GM10248 (cell line): ENCODE measurements at regions not wholly inside any gene's neighbourhood (a gene's known extent, or its start where the extent isn't known, plus 50 kb on each side); places are given as distances from the start of the nearest gene placed in this dataset.
"Not testable (repeated sequence)": the region's sequence is repeated elsewhere in the genome, so short reads cannot be mapped to it uniquely, and the experiment has no call there.

Experiments used
- CTCF ChIA-PET: fragments of 300-600 bp; sonication (Branson Sonifier 250); formaldehyde crosslinking; extraction: SDS; loops from one replicate; lab custom pipeline; 2021; ENCODE audit warnings: antibody characterized with exemption; lab: Yijun Ruan, JAX
- POLR2A ChIA-PET: fragments of 350-650 bp; sonication (Branson Sonifier 250); formaldehyde crosslinking; extraction: SDS; loops from one replicate; lab custom pipeline; 2020; ENCODE audit warnings: antibody characterized with exemption; lab: Yijun Ruan, JAX
- DNase-seq: peaks from one replicate; pipeline ENCODE4 v3.0.0; 2012; ENCODE audit errors: extremely low spot score
- TF ChIP-seq, protein P1 (sequence below): IDR thresholded peaks from 2 replicates; pipeline ENCODE4 v1.5.1; 2012; ENCODE audit warnings: mild to moderate bottlenecking, low read depth; ENCODE audit errors: extremely low read depth, missing control alignments, control extremely low read depth

DNA sequence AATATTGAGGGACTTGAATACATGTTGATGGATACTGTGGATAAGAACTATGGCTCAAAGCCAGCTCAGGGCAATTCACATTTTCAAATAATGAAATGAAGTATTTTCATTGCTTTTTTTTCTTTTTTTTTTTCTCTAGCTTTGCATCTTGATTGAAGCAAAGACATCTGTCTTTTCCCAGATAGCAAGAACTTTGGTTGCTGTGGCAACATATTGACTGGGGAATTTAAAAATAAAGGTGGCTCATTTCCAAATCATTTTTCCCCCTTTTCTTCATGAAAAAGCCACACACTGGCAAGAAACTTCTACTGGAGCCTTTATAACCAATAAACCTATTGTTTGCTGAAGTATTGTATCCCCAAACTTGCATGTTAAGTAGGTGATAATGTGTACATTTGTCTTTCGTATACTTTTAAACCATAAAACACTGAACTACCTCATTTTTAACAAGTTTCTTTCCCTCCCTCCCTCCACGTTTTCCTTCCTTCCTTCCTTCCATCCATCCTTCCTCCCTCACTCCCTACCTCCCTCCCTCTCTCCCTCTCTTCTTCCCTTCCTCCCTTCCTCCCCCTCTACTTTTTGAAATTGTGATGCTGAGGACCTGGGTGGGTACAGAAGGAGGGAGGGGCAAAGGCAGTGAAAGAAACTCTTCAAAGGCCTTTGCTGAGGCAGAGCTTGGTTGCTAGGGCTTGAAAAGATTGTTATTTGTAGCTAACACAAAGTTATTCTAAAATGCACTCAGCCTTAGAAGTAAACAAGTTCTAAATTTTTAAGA, 343.5 kb upstream of the SPRY2 start:
- TF ChIP-seq, protein P1, sequence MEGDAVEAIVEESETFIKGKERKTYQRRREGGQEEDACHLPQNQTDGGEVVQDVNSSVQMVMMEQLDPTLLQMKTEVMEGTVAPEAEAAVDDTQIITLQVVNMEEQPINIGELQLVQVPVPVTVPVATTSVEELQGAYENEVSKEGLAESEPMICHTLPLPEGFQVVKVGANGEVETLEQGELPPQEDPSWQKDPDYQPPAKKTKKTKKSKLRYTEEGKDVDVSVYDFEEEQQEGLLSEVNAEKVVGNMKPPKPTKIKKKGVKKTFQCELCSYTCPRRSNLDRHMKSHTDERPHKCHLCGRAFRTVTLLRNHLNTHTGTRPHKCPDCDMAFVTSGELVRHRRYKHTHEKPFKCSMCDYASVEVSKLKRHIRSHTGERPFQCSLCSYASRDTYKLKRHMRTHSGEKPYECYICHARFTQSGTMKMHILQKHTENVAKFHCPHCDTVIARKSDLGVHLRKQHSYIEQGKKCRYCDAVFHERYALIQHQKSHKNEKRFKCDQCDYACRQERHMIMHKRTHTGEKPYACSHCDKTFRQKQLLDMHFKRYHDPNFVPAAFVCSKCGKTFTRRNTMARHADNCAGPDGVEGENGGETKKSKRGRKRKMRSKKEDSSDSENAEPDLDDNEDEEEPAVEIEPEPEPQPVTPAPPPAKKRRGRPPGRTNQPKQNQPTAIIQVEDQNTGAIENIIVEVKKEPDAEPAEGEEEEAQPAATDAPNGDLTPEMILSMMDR: no peak

GRCh38 chr13:80680786-80681366, 339.9 kb upstream of the SPRY2 start:
- ChIA-PET POLR2A (no interaction called here), CTCF (no interaction called here)
- no peak for DNase-seq
- TF ChIP-seq, protein P1: no peak

More for the DNA sequence above, 343.5 kb upstream of the SPRY2 start:
- ChIA-PET POLR2A (no interaction called here), CTCF (no interaction called here)
- no peak for DNase-seq

GRCh38 chr13:80679423-80679822, 338.5 kb upstream of the SPRY2 start:
- POLR2A ChIA-PET: no interaction called here
- no peak for DNase-seq
- TF ChIP-seq, protein P1: no peak
- CTCF ChIA-PET: no interaction called here

GRCh38 chr13:80677227-80677626, 336.3 kb upstream of the SPRY2 start:
- CTCF ChIA-PET: no interaction called here
- TF ChIP-seq, protein P1: no peak
- POLR2A ChIA-PET: no interaction called here
- no peak for DNase-seq

- CTCF ChIA-PET, DNase-seq, POLR2A ChIA-PET: not testable (repeated sequence)
Observed at GRCh38 chr13:80675442-80675841, 334.5 kb upstream of the SPRY2 start.

- TF ChIP-seq, protein P1: no peak
- ChIA-PET CTCF (no interaction called here), POLR2A (no interaction called here)
- DNase-seq: no peak
Observed at GRCh38 chr13:80671773-80672172, 330.8 kb upstream of the SPRY2 start.

DNA sequence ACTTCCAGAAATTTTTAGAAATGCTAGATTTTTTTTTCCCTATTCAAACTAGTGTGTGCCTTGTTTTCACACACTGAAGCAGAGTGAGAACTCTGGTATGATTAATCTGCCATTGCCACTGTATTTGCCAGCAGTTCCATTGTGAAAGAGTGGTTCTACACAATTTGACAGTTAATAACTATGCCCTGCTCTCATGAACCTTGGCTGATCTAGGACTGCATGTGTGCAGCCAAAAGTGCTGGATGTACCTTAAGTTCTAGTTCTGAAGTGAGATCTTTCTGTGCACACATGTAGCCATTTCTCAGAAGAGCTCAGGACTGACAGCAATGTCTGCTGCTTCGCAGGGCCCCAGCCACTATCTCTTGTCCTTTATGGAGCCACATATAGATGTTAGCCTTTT, 328.2 kb upstream of the SPRY2 start:
- DNase-seq: no peak
- ChIA-PET POLR2A (no interaction called here), CTCF (no interaction called here)
- TF ChIP-seq, protein P1: no peak
